ENCODE measurements at regions not wholly inside any gene's neighbourhood (a gene's known extent, or its start where the extent isn't known, plus 50 kb on each side); places are given as distances from the start of the nearest gene placed in this dataset.

DNA sequence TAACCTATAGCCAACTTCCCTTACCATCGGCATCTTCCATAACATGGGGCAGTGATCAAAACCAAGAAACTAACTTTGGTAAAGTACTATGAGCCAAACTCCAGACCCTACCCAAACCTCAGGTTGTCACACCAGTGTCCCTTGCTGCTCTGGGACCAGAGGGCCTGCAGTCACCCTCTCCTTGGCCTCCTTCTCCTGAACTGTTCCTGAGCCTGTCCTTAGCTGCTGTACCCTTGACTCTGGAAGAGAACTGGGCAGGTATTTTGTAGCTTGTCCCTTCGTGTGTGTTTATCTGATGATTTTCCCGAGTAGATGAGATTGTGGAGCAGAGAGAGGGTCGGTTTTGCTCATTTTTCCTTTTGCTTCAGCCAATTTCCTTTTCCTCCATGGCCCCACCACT, 240.4 kb downstream of the SYK start:
- no peak for ATAC-seq
- TF ChIP-seq PPARA (CRISPR knock-in tag; IDR thresholded peaks at IDR 0.05; ENCODE audit: borderline replicate concordance) = no peak
- TF ChIP-seq, protein P1, sequence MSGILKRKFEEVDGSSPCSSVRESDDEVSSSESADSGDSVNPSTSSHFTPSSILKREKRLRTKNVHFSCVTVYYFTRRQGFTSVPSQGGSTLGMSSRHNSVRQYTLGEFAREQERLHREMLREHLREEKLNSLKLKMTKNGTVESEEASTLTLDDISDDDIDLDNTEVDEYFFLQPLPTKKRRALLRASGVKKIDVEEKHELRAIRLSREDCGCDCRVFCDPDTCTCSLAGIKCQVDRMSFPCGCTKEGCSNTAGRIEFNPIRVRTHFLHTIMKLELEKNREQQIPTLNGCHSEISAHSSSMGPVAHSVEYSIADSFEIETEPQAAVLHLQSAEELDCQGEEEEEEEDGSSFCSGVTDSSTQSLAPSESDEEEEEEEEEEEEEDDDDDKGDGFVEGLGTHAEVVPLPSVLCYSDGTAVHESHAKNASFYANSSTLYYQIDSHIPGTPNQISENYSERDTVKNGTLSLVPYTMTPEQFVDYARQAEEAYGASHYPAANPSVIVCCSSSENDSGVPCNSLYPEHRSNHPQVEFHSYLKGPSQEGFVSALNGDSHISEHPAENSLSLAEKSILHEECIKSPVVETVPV (CRISPR knock-in tag; IDR thresholded peaks at IDR 0.05) = no peak
- no peak for TF ChIP-seq ISL1 (CRISPR knock-in tag; IDR thresholded peaks at IDR 0.05)

DNA sequence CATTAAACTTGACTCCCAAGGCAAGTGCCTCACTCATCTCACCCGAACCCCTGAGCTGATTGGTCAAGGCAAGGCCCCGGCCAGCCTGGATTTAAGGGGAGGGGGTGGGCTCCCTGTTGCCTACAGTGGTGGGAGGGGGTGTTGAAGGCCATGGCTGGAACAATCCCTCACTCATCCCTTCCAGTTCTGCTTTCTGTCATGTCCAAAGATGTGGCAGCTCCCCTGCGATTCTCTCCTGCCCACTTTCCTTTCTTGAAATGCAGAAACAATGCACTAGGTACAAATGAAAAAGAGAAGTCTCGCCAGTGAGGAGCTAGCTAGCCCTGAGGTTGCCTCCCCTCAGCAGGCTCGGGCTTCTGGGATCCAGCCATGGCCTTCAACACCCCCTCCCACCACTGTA, 240.9 kb downstream of the SYK start:
- ATAC-seq = no peak
- no peak for TF ChIP-seq PPARA (CRISPR knock-in tag; IDR thresholded peaks at IDR 0.05; ENCODE audit: borderline replicate concordance)
- no peak for TF ChIP-seq TCF4 (CRISPR knock-in tag; IDR thresholded peaks at IDR 0.05; ENCODE audit: borderline replicate concordance)
- TF ChIP-seq TOX (CRISPR knock-in tag; IDR thresholded peaks at IDR 0.05; ENCODE audit: borderline replicate concordance) = no peak

DNA sequence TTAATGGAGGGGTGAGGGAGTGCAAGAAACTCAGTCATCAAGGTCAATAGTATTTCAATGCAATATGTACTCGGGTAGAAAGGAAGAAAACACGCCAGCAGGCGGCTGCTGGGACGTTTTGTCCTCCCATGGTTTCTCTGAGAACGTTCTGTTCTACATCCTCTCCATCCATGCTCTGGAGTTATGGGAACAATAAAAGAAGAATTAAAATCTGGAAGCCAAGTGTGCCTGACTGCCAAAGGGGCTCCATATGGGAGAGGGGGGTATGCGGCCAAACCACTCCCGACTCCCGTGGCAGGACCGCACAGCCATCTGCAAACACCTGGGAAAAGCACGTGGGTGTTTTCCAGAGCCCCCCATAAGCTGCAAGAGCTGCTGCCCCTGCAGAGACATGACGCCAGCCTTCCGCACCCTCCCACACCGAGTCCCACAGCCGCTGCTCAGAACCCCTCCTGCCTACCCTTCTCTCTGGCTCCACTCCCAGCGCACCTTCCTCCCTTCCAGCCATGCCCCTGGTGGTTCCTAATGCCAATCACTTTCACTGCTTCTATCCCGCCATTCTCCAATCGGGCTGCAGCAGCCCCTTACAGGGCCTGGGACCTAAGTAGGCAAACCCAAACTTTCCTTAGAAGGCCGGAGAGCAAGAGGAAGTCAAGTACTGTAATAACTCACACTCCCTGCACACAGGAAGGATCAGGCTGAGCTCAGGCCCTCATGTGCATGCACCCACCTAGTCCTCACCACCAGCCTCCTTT, 241.6 kb downstream of the SYK start:
- TF ChIP-seq ESRRG (CRISPR knock-in tag; IDR thresholded peaks at IDR 0.05) (no peak), TOX (CRISPR knock-in tag; IDR thresholded peaks at IDR 0.05; ENCODE audit: borderline replicate concordance) (no peak), ZNF70 (CRISPR knock-in tag; IDR thresholded peaks at IDR 0.05) (no peak), ARNTL (CRISPR knock-in tag; IDR thresholded peaks at IDR 0.05; ENCODE audit: borderline replicate concordance, low read depth) (no peak), ZNF8 (CRISPR knock-in tag; IDR thresholded peaks at IDR 0.05) (no peak), OSR1 (CRISPR knock-in tag; IDR thresholded peaks at IDR 0.05) (no peak), PPARA (CRISPR knock-in tag; IDR thresholded peaks at IDR 0.05; ENCODE audit: borderline replicate concordance) (no peak), ZFP3 (CRISPR knock-in tag; IDR thresholded peaks at IDR 0.05) (no peak), SNAI2 (CRISPR knock-in tag; IDR thresholded peaks at IDR 0.05) (no peak), TCF4 (CRISPR knock-in tag; IDR thresholded peaks at IDR 0.05; ENCODE audit: borderline replicate concordance) (no peak), CSDC2 (CRISPR knock-in tag; IDR thresholded peaks at IDR 0.05) (no peak), ZC3H10 (CRISPR knock-in tag; IDR thresholded peaks at IDR 0.05) (no peak), ISL1 (CRISPR knock-in tag; IDR thresholded peaks at IDR 0.05) (no peak), ZFP30 (CRISPR knock-in tag; IDR thresholded peaks at IDR 0.05) (no peak), BACH2 (CRISPR knock-in tag; IDR thresholded peaks at IDR 0.05; ENCODE audit: borderline replicate concordance) (no peak), GLIS3 (CRISPR knock-in tag; IDR thresholded peaks at IDR 0.05) (no peak)
- TF ChIP-seq, protein P1 (CRISPR knock-in tag; IDR thresholded peaks at IDR 0.05) = no peak
- TF ChIP-seq, protein P2, sequence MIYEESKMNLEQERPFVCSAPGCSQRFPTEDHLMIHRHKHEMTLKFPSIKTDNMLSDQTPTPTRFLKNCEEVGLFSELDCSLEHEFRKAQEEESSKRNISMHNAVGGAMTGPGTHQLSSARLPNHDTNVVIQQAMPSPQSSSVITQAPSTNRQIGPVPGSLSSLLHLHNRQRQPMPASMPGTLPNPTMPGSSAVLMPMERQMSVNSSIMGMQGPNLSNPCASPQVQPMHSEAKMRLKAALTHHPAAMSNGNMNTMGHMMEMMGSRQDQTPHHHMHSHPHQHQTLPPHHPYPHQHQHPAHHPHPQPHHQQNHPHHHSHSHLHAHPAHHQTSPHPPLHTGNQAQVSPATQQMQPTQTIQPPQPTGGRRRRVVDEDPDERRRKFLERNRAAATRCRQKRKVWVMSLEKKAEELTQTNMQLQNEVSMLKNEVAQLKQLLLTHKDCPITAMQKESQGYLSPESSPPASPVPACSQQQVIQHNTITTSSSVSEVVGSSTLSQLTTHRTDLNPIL (CRISPR knock-in tag; IDR thresholded peaks at IDR 0.05; ENCODE audit: low read depth) = no peak
- TF ChIP-seq, protein P3, sequence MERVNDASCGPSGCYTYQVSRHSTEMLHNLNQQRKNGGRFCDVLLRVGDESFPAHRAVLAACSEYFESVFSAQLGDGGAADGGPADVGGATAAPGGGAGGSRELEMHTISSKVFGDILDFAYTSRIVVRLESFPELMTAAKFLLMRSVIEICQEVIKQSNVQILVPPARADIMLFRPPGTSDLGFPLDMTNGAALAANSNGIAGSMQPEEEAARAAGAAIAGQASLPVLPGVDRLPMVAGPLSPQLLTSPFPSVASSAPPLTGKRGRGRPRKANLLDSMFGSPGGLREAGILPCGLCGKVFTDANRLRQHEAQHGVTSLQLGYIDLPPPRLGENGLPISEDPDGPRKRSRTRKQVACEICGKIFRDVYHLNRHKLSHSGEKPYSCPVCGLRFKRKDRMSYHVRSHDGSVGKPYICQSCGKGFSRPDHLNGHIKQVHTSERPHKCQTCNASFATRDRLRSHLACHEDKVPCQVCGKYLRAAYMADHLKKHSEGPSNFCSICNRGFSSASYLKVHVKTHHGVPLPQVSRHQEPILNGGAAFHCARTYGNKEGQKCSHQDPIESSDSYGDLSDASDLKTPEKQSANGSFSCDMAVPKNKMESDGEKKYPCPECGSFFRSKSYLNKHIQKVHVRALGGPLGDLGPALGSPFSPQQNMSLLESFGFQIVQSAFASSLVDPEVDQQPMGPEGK (CRISPR knock-in tag; IDR thresholded peaks at IDR 0.05; ENCODE audit: borderline replicate concordance) = no peak

DNA sequence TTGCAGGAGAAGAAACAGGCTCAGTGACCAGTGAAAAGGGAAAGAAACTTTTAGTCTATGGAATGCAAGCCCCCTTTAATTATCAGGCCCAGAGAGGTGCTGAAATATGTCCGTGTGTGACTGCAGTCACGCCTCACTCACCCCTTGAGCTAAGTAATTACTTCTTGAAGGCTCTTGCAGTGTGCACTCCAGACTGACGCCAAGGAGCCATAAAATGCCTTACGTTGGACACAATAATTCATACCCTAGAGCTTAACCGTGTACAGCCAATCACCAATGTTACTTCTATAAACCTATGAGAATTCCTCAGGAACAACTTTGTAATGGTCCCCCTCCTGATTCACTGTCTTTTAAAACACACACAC, 242.2 kb downstream of the SYK start:
- no peak for TF ChIP-seq TCF4 (CRISPR knock-in tag; IDR thresholded peaks at IDR 0.05; ENCODE audit: borderline replicate concordance)
- TF ChIP-seq ZFP30 (CRISPR knock-in tag; IDR thresholded peaks at IDR 0.05) = no peak
- no peak for ATAC-seq

More for the DNA sequence above, 241.6 kb downstream of the SYK start:
- no peak for ATAC-seq

DNA sequence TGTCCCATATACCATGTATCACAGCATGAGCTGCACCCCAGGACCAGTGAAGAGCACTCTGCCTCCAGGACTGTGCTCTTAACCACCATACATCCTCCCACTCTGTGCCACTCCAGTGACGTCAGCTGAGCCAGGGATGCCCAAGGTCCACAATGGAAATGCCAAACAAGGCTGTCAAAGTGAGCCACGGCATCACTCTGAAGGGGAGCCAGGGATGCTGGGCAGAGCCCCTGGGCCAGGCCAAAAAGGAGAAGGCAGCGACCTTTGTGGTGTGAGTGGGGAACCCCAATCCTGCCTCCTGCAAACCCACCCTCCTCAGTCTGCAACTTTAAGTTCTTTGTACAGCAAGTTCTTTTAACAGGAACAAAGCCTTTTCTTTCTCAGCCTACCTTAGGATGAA, 242.7 kb downstream of the SYK start:
- ATAC-seq = no peak
- no peak for TF ChIP-seq TCF4 (CRISPR knock-in tag; IDR thresholded peaks at IDR 0.05; ENCODE audit: borderline replicate concordance)
- no peak for TF ChIP-seq ISL1 (CRISPR knock-in tag; IDR thresholded peaks at IDR 0.05)
- TF ChIP-seq, protein P4, sequence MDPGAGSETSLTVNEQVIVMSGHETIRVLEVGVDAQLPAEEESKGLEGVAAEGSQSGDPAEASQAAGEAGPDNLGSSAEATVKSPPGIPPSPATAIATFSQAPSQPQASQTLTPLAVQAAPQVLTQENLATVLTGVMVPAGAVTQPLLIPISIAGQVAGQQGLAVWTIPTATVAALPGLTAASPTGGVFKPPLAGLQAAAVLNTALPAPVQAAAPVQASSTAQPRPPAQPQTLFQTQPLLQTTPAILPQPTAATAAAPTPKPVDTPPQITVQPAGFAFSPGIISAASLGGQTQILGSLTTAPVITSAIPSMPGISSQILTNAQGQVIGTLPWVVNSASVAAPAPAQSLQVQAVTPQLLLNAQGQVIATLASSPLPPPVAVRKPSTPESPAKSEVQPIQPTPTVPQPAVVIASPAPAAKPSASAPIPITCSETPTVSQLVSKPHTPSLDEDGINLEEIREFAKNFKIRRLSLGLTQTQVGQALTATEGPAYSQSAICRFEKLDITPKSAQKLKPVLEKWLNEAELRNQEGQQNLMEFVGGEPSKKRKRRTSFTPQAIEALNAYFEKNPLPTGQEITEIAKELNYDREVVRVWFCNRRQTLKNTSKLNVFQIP (CRISPR knock-in tag; IDR thresholded peaks at IDR 0.05; ENCODE audit: borderline replicate concordance, low read depth) = no peak
- TF ChIP-seq, protein P3 (CRISPR knock-in tag; IDR thresholded peaks at IDR 0.05; ENCODE audit: borderline replicate concordance) = no peak
- no peak for TF ChIP-seq ZC3H10 (CRISPR knock-in tag; IDR thresholded peaks at IDR 0.05)
- no peak for TF ChIP-seq ZFP30 (CRISPR knock-in tag; IDR thresholded peaks at IDR 0.05)
- no peak for TF ChIP-seq ZFP3 (CRISPR knock-in tag; IDR thresholded peaks at IDR 0.05)
- TF ChIP-seq ARNTL (CRISPR knock-in tag; IDR thresholded peaks at IDR 0.05; ENCODE audit: borderline replicate concordance, low read depth) = no peak
- TF ChIP-seq GLIS3 (CRISPR knock-in tag; IDR thresholded peaks at IDR 0.05) = no peak
